Occipital lobe (tissue), 1 donor: ENCODE measurements at regions not wholly inside any gene's neighbourhood (a gene's known extent, or its start where the extent isn't known, plus 50 kb on each side); places are given as distances from the start of the nearest gene placed in this dataset.
"Not testable (repeated sequence)": the region's sequence is repeated elsewhere in the genome, so short reads cannot be mapped to it uniquely, and the experiment has no call there.

Source experiments
- DNase-seq: peaks from one replicate; lab custom pipeline; 2025; lab: John Stamatoyannopoulos, UW

GRCh38 chr5:124043456-124043855 lies 531.5 kb downstream of the CSNK1G3 start:
- no peak for DNase-seq

GRCh38 chr5:124040799-124041198 lies 528.8 kb downstream of the CSNK1G3 start:
- DNase-seq = no peak

DNA sequence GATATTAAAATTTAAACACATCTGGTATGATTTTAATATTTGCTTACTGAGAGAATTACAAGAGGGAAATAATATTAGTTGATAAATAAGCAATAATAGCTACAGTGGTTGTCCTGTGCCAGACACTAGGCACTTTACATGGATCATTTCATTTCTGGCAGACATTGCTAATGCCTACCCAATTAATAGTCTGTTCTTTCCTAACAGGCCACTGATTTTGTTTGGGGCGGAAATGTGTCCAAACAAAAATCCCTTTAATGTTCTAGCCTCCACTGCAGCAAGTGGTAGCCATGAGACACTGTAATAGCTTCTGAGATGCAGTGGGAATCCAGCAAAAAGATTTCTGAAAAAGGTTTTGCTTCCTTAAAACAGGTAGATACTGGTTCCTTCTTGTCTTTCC lies 527.4 kb downstream of the CSNK1G3 start:
- no peak for DNase-seq

GRCh38 chr5:124036786-124037185 lies 524.8 kb downstream of the CSNK1G3 start:
- no peak for DNase-seq

DNA sequence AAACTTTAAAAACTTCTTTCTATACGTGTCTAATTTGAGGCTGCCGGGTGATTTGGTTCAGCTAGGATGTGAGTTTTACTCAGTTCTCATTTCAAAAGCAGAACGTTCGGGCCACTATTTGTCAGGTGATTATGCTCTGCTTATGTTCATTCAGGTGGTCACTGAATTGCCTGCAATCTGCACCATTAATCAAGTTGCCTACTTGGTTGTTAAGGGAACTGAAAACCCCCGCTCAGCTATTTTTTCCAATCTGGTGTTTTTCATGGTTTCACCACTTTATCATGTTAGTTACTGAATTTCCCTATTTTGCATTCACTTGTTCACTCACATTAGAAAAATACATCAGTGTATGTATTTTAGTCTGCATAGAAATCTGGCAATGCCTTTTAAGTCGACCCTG lies 523.0 kb downstream of the CSNK1G3 start:
- no peak for DNase-seq

- DNase-seq = no peak
Observed at GRCh38 chr5:124034083-124034700, 522.2 kb downstream of the CSNK1G3 start.

DNA sequence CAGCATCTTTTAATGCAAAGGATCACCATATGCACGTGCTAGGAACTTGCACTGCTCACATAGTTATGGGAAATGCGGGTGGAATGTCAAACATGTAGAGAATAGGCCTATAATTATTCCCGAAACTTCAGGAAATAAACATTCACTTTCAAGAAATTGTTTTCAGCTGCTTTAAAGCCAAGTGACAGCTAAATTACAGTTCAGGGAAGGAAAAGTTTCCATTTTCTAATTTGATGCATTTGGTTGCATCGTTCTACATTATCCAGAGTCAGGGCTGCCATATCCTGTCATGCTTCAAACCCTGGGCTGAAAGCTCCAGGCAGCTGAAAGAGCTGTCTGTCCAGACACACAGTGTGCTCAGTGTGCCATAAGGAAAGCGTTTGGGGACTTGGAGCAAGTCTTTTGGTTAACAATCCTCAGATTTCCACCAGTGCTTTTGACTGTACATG lies 518.1 kb downstream of the CSNK1G3 start:
- DNase-seq = no peak

DNA sequence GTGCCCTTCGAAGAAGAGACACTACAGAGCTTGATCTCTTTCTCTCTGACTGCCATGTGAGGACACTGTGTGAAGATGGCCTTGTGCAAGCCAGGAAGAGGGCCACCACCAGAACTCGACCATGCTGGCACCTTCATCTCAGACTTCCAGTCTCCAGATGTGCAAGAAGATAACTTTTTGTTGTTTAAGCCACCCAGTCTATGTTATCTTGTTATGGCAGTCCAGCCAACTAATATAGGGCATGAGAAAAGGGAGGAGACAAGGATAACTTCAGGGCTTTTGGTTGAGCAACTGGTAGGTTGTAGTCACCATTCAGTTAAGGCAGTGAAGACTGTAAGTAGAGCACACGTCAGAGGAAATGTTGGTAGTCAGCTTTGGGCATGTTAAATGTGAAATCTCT lies 515.5 kb downstream of the CSNK1G3 start:
- DNase-seq = no peak

DNA sequence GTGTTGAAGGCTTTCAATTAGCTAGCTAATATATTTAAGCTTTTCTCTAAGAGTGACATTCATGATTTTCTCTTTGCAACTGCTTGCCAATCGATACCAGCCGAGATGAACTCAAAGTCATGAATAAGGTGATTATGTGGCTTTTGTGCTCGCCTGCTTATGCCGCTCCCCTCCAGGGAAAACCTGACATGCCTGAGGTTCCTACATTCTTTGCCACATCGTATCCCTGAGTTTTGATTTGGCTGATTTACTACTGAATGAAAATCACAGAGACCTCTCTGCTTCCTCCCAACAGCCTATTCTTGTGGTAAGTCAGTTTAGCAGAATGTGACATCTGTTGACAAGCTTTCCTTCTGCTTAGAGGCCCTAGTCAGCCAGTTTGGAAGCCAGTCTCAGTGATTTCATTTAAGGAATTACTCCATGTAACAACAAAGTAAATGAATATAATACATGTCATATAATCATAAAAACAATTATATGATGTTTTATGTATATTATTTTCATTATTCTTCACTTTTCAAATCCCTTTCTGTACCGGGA lies 513.4 kb downstream of the CSNK1G3 start:
- DNase-seq = no peak

- DNase-seq = no peak
Observed at GRCh38 chr5:124022966-124023365, 511.0 kb downstream of the CSNK1G3 start.

DNA sequence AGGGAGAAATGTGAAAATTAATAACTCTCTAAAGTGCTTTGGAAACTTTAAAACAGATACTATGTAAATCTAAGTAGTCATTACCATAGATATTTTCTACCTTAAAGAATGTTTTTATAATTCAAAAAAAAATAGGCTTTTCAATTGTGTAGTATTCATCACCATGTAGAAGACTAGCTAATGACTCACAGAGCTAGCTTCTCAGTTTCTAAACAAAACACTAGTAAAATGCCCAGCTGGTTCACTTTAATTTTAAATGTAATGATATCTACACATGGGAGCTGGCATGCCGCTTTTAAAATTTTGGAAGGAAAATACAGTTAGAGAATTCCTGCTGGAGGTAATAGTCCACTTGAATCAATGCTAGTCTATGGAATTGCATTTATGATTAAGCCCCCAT lies 509.8 kb downstream of the CSNK1G3 start:
- no peak for DNase-seq

DNA sequence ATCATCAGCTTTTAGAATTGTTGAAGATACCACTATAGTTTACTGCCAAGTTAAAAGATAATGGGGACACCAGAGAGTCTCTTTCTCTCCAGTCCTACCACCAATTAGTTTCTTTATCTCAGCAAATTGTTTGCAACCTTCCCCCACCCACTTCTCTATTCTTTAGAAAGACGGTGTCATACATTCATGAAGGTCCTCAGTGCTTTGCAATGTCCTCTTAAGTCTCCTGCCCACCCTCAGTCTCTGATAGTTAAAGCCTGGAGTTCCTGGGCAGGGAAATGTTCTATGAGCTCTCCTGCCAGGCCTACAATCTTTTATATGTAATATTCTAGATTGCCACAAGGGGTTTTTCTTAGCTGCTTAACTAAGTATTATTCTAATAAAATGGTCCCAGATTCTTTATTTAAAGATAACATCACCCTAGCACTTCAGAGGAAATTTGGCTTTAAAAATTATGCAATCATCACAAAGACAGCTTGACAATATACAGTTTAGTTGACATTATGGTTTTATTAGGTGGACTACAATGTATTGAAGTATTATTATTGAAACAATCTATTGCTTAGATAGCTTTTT lies 509.2 kb downstream of the CSNK1G3 start:
- no peak for DNase-seq

GRCh38 chr5:124017321-124017720 lies 505.3 kb downstream of the CSNK1G3 start:
- not testable (repeated sequence) for DNase-seq

DNA sequence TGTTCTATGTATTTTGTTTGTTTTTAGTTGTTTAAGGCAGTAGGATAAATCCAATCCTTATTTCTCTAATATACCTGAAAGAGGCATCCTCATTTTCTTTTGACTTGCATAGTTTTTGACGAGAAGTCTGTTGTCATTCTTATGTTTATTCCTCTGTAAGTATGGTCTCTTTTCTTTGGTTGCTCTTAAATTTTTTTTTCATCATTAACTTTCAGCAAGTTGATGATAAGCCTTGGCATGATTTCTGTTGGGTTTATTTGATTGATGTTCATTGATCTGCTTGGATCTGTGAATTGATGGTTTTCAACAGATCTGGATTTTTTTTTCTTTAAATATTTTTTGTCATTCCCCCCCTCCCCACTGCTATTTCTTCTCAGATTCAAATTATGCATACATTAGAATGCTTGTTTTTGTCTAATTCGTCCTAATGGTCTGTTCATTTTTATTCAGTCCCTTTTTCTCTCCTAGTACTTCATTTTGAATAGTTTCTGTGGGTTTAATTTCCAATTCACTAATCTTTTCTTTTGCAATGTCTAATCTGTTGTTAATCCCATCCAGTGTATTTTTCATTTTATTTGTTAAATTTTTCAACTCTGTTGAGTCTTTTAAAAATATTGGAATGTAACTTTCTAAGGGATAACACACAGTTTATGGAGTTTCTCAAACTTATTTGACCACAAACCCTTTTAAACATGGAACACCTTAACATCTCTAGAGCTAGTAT lies 495.9 kb downstream of the CSNK1G3 start:
- DNase-seq = no peak

DNA sequence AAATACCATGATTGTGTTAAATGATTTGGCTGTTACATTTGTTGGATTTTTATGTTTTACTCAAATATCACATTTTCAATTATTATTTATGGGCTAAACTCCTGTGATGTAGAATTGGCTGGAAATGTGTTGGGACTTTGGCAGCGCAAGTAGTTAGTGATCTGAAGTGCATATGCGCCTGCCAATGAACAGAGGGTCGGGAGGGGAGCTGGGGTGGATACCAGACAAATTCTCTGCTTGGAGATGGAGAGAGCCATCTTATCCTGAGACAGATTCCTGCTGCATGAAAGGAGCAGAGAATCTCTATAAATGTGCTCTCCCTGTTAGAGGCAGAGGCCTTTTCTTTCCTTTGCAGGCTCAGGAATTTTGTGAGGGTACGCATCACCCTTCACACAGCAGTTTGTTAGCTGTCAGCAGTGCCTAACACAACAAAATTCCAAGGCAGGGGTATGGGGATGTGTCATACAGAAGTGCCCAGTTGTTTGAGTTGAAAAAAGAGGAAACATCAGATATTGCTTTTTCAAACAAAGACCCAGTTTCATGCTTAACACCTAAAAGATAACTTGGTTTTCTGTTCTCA lies 489.1 kb downstream of the CSNK1G3 start:
- DNase-seq = no peak

DNA sequence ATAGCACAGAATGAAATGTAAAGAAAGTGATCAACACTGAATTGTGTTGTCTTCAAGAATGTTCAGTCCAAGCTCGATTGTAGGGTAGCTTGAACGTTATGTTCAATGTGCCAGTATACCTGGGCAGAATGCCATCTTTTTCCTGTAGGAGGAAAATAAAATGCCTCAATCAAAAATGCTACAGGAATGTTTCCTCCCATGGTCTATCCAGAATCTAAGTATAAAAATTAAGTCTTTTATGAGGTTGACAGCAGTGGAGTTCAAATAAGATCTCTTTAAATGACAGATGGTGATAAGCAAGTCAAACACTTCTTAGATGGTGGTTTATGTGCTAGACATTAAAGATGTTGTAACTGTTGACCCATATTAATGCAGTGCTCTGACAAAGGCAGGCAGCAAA lies 488.6 kb downstream of the CSNK1G3 start:
- no peak for DNase-seq

- DNase-seq = no peak
Observed at GRCh38 chr5:123997462-123998215, 485.7 kb downstream of the CSNK1G3 start.

GRCh38 chr5:123997064-123997461 lies 485.1 kb downstream of the CSNK1G3 start:
- DNase-seq = no peak

DNA sequence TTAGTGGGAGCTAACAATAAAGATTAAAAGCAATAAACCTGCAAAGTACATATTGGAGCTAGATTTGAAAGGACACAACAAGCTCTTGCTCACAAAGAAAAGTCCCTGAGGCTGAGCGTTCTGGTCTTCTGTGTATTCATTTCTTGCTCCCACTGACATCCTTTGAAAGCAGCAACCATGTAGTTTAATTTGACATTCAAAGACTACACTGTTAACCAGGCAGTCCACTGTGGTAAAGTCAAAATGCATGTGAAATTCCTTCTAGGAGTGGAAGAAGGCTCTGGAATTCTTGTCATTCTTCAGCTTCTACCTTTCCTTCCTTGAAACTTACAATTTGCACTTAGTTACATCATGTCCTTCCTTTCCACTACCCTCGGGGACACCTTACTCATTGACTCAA lies 480.7 kb downstream of the CSNK1G3 start:
- no peak for DNase-seq

GRCh38 chr5:123987956-123988355 lies 476.0 kb downstream of the CSNK1G3 start:
- DNase-seq = no peak

DNA sequence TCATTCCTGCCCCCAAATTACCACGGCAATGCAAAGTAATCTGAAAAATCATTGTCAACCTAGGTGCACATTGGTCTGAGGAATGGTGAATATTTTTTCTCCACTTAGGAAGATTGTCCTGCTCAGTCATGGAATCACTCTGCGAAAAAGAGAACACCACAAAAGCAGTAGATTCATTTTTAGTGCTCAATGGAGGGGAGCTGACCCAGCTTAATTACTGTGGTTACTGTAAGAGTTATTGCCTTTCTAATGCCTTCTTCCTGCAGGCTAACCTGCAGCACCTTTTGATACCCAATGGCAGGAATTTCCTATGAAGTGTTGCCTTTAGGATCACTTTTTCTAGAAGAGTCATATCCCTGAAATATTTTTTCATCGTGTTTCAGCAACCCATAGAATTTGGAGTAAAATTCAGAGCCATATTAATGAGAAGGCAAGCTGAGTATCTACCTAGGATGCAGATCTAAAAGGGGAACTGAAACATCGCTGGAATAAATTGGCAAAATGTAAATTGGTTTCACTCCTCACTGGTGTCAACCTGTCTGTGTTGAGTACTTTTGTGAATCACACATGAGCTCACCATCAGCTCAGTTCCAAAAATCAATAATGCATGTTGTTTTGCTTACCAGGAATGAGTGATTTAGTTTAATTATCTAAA lies 464.5 kb downstream of the CSNK1G3 start:
- DNase-seq = no peak
